Endodermal cell (in vitro differentiated cells): ENCODE measurements at regions not wholly inside any gene's neighbourhood (a gene's known extent, or its start where the extent isn't known, plus 50 kb on each side); places are given as distances from the start of the nearest gene placed in this dataset.
"Not testable (repeated sequence)": the region's sequence is repeated elsewhere in the genome, so short reads cannot be mapped to it uniquely, and the experiment has no call there.

Source experiments
- DNase-seq: peaks from one replicate; pipeline ENCODE4 v3.0.0-alpha.2; 2017
- H3K27ac ChIP-seq: 2 replicates; pipeline ENCODE4 v1.5.1; 2013; ENCODE audit warnings: mild to moderate bottlenecking, low read depth, low read length, moderate library complexity
- H3K27me3 ChIP-seq: 2 replicates; pipeline ENCODE4 v1.6.1; 2013; ENCODE audit warnings: mild to moderate bottlenecking, low read length, moderate library complexity; ENCODE audit not compliant: insufficient read depth, control insufficient read depth, poor library complexity, severe bottlenecking
- H3K36me3 ChIP-seq: 2 replicates; pipeline ENCODE4 v1.7.0; 2013; ENCODE audit warnings: mild to moderate bottlenecking, low read length, moderate library complexity; ENCODE audit not compliant: control insufficient read depth, insufficient read depth
- H3K4me1 ChIP-seq: one replicate; pipeline ENCODE4 v1.7.0; 2013; ENCODE audit warnings: low read length; ENCODE audit not compliant: control insufficient read depth, insufficient read depth
- H3K4me3 ChIP-seq: 2 replicates; pipeline ENCODE4 v1.5.1; 2013; ENCODE audit warnings: mild to moderate bottlenecking, low read length, moderate library complexity
- H3K9ac ChIP-seq: 2 replicates; pipeline ENCODE4 v1.6.1; 2013; ENCODE audit warnings: mild to moderate bottlenecking, low read length, moderate library complexity; ENCODE audit not compliant: poor library complexity, severe bottlenecking; ENCODE audit errors: extremely low read depth
- H3K9me3 ChIP-seq: 2 replicates; pipeline ENCODE4 v1.6.1; 2013; ENCODE audit warnings: mild to moderate bottlenecking, low read length, moderate library complexity; ENCODE audit not compliant: control insufficient read depth
- H3K27ac Mint-ChIP-seq: 2 replicates; pipeline ENCODE4 v1.8.0; 2020; ENCODE audit warnings: mixed read lengths
- H3K27me3 Mint-ChIP-seq: 2 replicates; pipeline ENCODE4 v1.8.0; 2021; ENCODE audit warnings: mild to moderate bottlenecking, mixed read lengths; ENCODE audit not compliant: insufficient read depth
- H3K36me3 Mint-ChIP-seq: 2 replicates; pipeline ENCODE4 v1.8.0; 2020; ENCODE audit warnings: low read depth, mixed read lengths
- H3K4me1 Mint-ChIP-seq: 2 replicates; pipeline ENCODE4 v1.8.0; 2020; ENCODE audit warnings: mixed read lengths
- H3K4me3 Mint-ChIP-seq: 2 replicates; pipeline ENCODE4 v1.8.0; 2020; ENCODE audit warnings: mild to moderate bottlenecking, moderate library complexity, mixed read lengths
- H3K9me3 Mint-ChIP-seq: 2 replicates; pipeline ENCODE4 v1.8.0; 2020; ENCODE audit warnings: mild to moderate bottlenecking, mixed read lengths
- CTCF ChIP-seq: fragments of 200-600 bp; sonication (generic); conservative IDR thresholded peaks from 2 replicates; pipeline ENCODE4 v1.5.0; 2021; ENCODE audit warnings: antibody characterized with exemption, mild to moderate bottlenecking
- WGBS, 2 experiments: methylation state at CpG; one replicate each; pipeline versions ENCODE4 v1.1.5 to v1.1.7; 2013; ENCODE audit warnings: missing lambda C conversion rate in 2 of 2, mixed read lengths in 1 of 2; ENCODE audit not compliant: insufficient coverage in 1 of 2, insufficient read length in 1 of 2; 5-methylcytosine and 5-hydroxymethylcytosine counted together

DNA sequence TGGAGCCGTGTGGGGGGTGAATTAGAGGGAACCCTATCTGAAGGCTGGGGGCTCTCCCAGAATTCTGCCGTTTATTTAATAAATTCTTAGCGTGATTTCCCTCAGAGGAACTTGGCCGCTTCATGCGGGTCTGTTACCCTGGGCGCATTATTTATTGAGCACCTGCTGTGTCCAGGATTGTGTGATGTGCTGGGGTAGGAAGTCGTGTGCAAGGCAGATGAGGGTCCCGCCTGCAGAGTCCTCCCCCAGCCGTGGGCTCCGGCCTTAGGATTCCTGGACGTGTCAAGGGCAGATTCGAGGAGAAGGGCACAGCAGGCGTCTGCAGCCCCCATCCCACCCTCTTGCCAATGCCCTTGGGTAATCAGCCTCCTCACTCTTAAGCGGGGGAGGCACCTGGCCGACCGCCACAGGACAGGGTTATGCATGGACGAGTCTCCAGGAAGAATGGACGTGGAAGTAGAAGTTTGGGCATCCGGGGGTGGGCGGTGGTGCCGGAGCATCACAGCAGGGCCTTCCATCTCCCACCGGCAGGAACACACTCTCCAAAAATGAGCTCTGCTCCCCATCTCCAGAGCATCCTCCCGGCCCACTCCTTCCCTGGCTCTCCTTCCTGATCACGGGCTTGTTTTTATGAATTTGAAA is 233.3 kb upstream of the C1orf174 start:
- peaks cover 9% of the 10 kb centered on the region for H3K9me3 ChIP-seq
- H3K9ac ChIP-seq, result no peak overlapping the region
- H3K4me3 ChIP-seq, result no peak overlapping the region
- no peak overlapping the region for H3K27ac ChIP-seq
- no peaks in the 10 kb centered on the region for H3K27me3 ChIP-seq
- no peaks in the 10 kb centered on the region for H3K36me3 Mint-ChIP-seq
- 85 to 91% methylated on average over 9 to 24 of the region's 24 CpGs for WGBS, 2 experiments
- no peaks in the 10 kb centered on the region for H3K4me1 ChIP-seq
- no peak overlapping the region for H3K27ac Mint-ChIP-seq
- DNase-seq, result no peak
- H3K36me3 ChIP-seq, result no peaks in the 10 kb centered on the region
- no peaks in the 10 kb centered on the region for H3K27me3 Mint-ChIP-seq
- no peak for TF ChIP-seq CTCF
- H3K4me3 Mint-ChIP-seq, result no peak overlapping the region
- H3K4me1 Mint-ChIP-seq, result peaks cover 7% of the 10 kb centered on the region
- H3K9me3 Mint-ChIP-seq, result peaks cover 3% of the 10 kb centered on the region

DNA sequence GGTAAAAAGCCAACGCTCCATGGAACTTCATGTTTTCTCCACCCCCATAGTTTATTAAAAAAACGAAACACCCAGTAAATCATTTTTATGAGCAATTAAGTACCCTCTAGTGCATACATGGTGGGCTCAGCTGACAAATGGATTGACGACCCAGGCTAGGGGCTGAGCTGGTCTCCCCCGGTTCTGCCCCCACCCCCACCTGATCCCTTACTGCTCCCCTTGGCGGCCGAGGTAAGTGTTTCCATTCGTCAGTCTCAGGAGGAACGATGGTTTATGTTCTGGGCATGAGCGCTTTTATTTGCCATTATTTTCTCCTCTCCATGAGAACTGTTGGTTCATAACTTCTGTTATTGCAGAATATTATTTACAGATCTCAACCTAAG is 233.9 kb upstream of the C1orf174 start:
- Mint-ChIP-seq H3K4me3 (no peak overlapping the region), H3K9me3 (peaks cover 3% of the 10 kb centered on the region), H3K4me1 (peaks cover 7% of the 10 kb centered on the region), H3K27ac (no peak overlapping the region), H3K36me3 (no peaks in the 10 kb centered on the region), H3K27me3 (no peaks in the 10 kb centered on the region)
- H3K4me1 ChIP-seq, result no peaks in the 10 kb centered on the region
- no peaks in the 10 kb centered on the region for H3K27me3 ChIP-seq
- no peak for TF ChIP-seq CTCF
- H3K9ac ChIP-seq, result no peak overlapping the region
- no peak overlapping the region for H3K27ac ChIP-seq
- H3K36me3 ChIP-seq, result no peaks in the 10 kb centered on the region
- no peak overlapping the region for H3K4me3 ChIP-seq
- H3K9me3 ChIP-seq, result peaks cover 9% of the 10 kb centered on the region
- DNase-seq, result no peak
- WGBS, 2 experiments, result 86 to 92% methylated on average over 2 to 9 of the region's 9 CpGs

- H3K27ac ChIP-seq, H3K9me3 Mint-ChIP-seq, H3K4me3 Mint-ChIP-seq, H3K36me3 ChIP-seq, H3K27me3 Mint-ChIP-seq, DNase-seq, H3K27me3 ChIP-seq, H3K4me1 Mint-ChIP-seq, H3K36me3 Mint-ChIP-seq, H3K9me3 ChIP-seq, H3K4me1 ChIP-seq, H3K9ac ChIP-seq, H3K4me3 ChIP-seq, H3K27ac Mint-ChIP-seq: not testable (repeated sequence)
Observed at GRCh38 chr1:4135853-4136252, 235.8 kb upstream of the C1orf174 start.
